CD4-positive, alpha-beta T cell (primary cell): ENCODE measurements at regions not wholly inside any gene's neighbourhood (a gene's known extent, or its start where the extent isn't known, plus 50 kb on each side); places are given as distances from the start of the nearest gene placed in this dataset.
"Not testable (repeated sequence)": the region's sequence is repeated elsewhere in the genome, so short reads cannot be mapped to it uniquely, and the experiment has no call there.

Source experiments
- ATAC-seq: fragments of 200-7000 bp; cut with Tn5 transposase; one replicate; pipeline ENCODE4 v1.10.0; 2022; ENCODE audit warnings: mild to moderate bottlenecking; ENCODE audit not compliant: poor library complexity
- CTCF ChIA-PET: fragments of 350-600 bp; sonication (Branson Sonifier 250); formaldehyde crosslinking; loops from one replicate; lab custom pipeline; 2021; ENCODE audit warnings: antibody characterized with exemption, inconsistent platforms; lab: Charles Lee
- POLR2A ChIA-PET: fragments of 350-600 bp; sonication (Branson Sonifier 250); formaldehyde crosslinking; loops from one replicate; lab custom pipeline; 2021; ENCODE audit warnings: antibody characterized with exemption, inconsistent platforms; lab: Charles Lee
- DNase-seq, 14 experiments: peaks; one replicate each; pipeline ENCODE4 v3.0.0-alpha.2; 2013 to 2020; ENCODE audit warnings: mixed read lengths in 2 of 14
- H3K27ac ChIP-seq, 2 donors: one replicate each; pipeline versions ENCODE4 v1.5.1 to v1.7.0; 2013; ENCODE audit warnings: low read length in 2 of 2, low read depth in 1 of 2, mild to moderate bottlenecking in 1 of 2
- H3K27me3 ChIP-seq, 2 experiments: 1 replicate in 1 of 2; 2 replicates in 1 of 2; pipeline versions ENCODE4 v1.6.1 to v1.7.0; 2013; ENCODE audit warnings: low read length in 2 of 2, control low read depth in 1 of 2, mild to moderate bottlenecking in 1 of 2, moderate library complexity in 1 of 2; ENCODE audit not compliant: insufficient read depth in 2 of 2, control insufficient read depth in 1 of 2
- H3K36me3 ChIP-seq: one replicate; pipeline ENCODE4 v1.6.1; 2013; ENCODE audit warnings: low read length, control low read depth; ENCODE audit not compliant: insufficient read depth
- H3K4me1 ChIP-seq: one replicate; pipeline ENCODE4 v1.6.1; 2013; ENCODE audit warnings: low read length, control low read depth; ENCODE audit not compliant: insufficient read depth
- H3K4me3 ChIP-seq: one replicate; pipeline ENCODE4 v1.5.1; 2013; ENCODE audit warnings: mild to moderate bottlenecking, low read length, moderate library complexity
- H3K9me3 ChIP-seq, 2 experiments: 1 replicate in 1 of 2; 2 replicates in 1 of 2; pipeline versions ENCODE4 v1.6.1 to v1.7.0; 2013; ENCODE audit warnings: low read length in 2 of 2, mild to moderate bottlenecking in 2 of 2, control low read depth in 1 of 2, moderate library complexity in 1 of 2; ENCODE audit not compliant: control insufficient read depth in 1 of 2, insufficient read depth in 1 of 2
- H3K27ac Mint-ChIP-seq: one replicate; pipeline ENCODE4 v1.8.0; 2020; ENCODE audit warnings: mixed read lengths
- H3K27me3 Mint-ChIP-seq: one replicate; pipeline ENCODE4 v1.8.0; 2021; ENCODE audit warnings: mixed read lengths
- H3K36me3 Mint-ChIP-seq: one replicate; pipeline ENCODE4 v1.8.0; 2021; ENCODE audit warnings: low read depth, mixed read lengths
- H3K4me1 Mint-ChIP-seq: one replicate; pipeline ENCODE4 v1.8.0; 2021; ENCODE audit warnings: low read depth, mixed read lengths
- H3K4me3 Mint-ChIP-seq: one replicate; pipeline ENCODE4 v1.8.0; 2020; ENCODE audit warnings: mild to moderate bottlenecking, mixed read lengths
- H3K9me3 Mint-ChIP-seq: one replicate; pipeline ENCODE4 v1.8.0; 2020; ENCODE audit warnings: mixed read lengths
- CTCF ChIP-seq: fragments of 200-600 bp; IDR thresholded peaks from one replicate; pipeline ENCODE4 v1.8.0; 2022; ENCODE audit warnings: antibody characterized with exemption, mild to moderate bottlenecking
- intact Hi-C, 2 experiments: fragments of 100-400 bp; cut with DNase I in 1 of 2; cut with micrococcal nuclease in 1 of 2; formaldehyde crosslinking; loops; one replicate each; pipeline versions ENCODE4 v1.15.1 to v1.9.0; 2023 to 2025; cut with DNase I, micrococcal nuclease

GRCh38 chr4:3904264-3904955 lies 138.2 kb downstream of the ADRA2C start:
- H3K36me3 ChIP-seq, H3K27ac Mint-ChIP-seq, H3K36me3 Mint-ChIP-seq, intact Hi-C loops, H3K4me3 ChIP-seq, H3K27me3 ChIP-seq, DNase-seq, H3K4me1 ChIP-seq, CTCF ChIA-PET, H3K9me3 ChIP-seq, ATAC-seq, H3K4me1 Mint-ChIP-seq, POLR2A ChIA-PET, H3K9me3 Mint-ChIP-seq, H3K27ac ChIP-seq, H3K4me3 Mint-ChIP-seq: not testable (repeated sequence)
- peaks cover 27% of the 10 kb centered on the region for H3K27me3 Mint-ChIP-seq

DNA sequence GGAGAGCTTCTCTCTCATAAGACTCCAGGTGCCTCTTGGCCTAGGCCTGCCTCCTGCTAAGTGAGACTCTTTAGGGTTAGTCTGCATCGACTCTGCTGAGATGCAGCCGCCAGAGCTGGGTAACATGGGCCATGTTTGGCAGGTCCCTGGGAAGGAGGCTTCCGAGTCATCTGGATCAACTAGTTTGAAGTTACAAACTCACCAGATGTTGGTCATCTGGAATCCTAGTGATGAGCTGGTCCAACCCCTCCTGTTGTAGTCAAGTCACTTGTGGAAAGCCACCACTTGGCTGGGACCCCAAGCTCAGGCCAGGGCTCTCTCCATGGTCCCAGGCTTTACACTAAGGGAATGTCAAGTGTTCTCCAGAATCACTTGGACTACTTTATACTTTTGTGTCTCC lies 143.4 kb downstream of the ADRA2C start:
- H3K4me1 Mint-ChIP-seq, ATAC-seq, H3K27ac ChIP-seq, CTCF ChIA-PET, H3K4me3 ChIP-seq, H3K27ac Mint-ChIP-seq, H3K4me1 ChIP-seq, POLR2A ChIA-PET, DNase-seq, H3K9me3 Mint-ChIP-seq, intact Hi-C loops, H3K9me3 ChIP-seq, H3K36me3 Mint-ChIP-seq, H3K36me3 ChIP-seq, H3K4me3 Mint-ChIP-seq, H3K27me3 ChIP-seq: not testable (repeated sequence)
- peaks cover 17% of the 10 kb centered on the region for H3K27me3 Mint-ChIP-seq

DNA sequence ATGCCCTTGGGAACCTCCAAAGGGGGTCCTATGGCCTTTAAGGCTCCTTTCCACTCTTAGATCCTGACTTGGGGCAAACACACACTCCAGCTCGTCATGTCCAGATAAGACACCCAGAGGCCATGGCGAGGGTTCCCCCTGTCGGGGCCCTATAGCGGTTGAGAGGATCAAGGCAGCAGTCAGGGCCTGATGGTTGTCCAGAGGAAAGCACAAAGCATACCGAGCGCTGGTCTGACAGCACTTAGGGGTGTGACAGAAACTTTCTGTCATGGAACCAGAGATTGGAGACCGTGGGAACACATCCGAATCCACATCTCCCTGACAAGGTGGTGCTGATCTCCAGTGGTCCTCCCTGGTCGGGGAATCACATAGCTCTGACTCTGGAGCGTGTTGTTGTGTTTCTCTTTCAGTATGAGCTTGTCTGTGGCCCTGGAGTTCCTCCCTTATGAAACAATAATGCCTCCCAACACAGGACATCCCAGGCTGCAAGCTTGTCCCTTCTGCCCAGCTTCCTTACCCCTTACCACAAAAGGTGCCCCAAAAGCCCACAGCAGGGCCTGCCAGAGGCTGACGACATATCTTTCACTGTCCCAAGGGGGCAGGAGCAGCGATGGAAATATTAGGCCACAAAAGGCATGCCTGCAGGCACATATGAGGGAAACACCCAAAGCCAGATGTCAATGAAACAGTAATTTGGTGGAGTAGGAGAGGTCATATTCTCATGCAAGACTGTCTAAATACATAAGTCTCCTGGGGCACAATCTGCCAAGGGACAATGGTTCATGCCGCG lies 144.2 kb downstream of the ADRA2C start:
- CTCF ChIA-PET, result not testable (repeated sequence)

DNA sequence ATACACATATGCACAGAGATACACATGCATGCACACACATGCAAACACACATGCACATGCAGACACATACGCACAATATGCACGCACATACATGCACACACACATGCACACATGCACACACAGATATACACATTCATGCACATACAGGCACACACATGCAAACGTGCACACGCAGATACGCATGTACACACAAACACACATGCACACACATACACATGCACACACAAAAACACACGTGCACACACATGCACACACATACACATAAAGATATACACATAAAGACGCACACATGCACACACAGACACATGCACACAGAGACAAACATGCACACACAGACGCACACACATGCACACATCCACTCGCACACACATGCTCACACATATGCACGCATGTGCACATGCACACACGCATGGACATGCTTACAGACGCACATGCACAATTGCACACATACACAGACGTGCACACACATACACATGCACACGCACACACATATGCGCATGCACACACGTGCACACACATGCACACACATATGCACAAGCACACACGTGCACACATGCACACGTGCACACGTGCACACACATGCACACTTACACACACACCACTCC lies 145.2 kb downstream of the ADRA2C start:
- H3K4me1 ChIP-seq, result no peaks in the 10 kb centered on the region
- no peak overlapping the region for H3K4me3 ChIP-seq
- POLR2A ChIA-PET, result no interaction called here
- CTCF ChIA-PET, result no interaction called here
- H3K27me3 Mint-ChIP-seq, result peaks cover 15% of the 10 kb centered on the region
- no peaks in the 10 kb centered on the region for H3K9me3 ChIP-seq
- no peaks in the 10 kb centered on the region for H3K36me3 ChIP-seq
- no peaks in the 10 kb centered on the region for H3K36me3 Mint-ChIP-seq
- intact Hi-C loops, result no loop called here
- no peaks in the 10 kb centered on the region for H3K4me1 Mint-ChIP-seq
- no peak overlapping the region for H3K27ac ChIP-seq
- TF ChIP-seq CTCF, result no peak
- H3K9me3 Mint-ChIP-seq, result no peaks in the 10 kb centered on the region
- H3K4me3 Mint-ChIP-seq, result no peak overlapping the region
- no peaks in the 10 kb centered on the region for H3K27me3 ChIP-seq
- no peak for DNase-seq
- no peak for ATAC-seq
- no peak overlapping the region for H3K27ac Mint-ChIP-seq

More for the DNA sequence above, 144.2 kb downstream of the ADRA2C start:
- H3K4me1 ChIP-seq, intact Hi-C loops, H3K27ac Mint-ChIP-seq, ATAC-seq, H3K36me3 ChIP-seq, POLR2A ChIA-PET, H3K27ac ChIP-seq, H3K9me3 Mint-ChIP-seq, DNase-seq, H3K9me3 ChIP-seq, H3K27me3 ChIP-seq, H3K36me3 Mint-ChIP-seq, H3K4me3 ChIP-seq, H3K4me3 Mint-ChIP-seq, H3K4me1 Mint-ChIP-seq: not testable (repeated sequence)
- H3K27me3 Mint-ChIP-seq, result peaks cover 15% of the 10 kb centered on the region

DNA sequence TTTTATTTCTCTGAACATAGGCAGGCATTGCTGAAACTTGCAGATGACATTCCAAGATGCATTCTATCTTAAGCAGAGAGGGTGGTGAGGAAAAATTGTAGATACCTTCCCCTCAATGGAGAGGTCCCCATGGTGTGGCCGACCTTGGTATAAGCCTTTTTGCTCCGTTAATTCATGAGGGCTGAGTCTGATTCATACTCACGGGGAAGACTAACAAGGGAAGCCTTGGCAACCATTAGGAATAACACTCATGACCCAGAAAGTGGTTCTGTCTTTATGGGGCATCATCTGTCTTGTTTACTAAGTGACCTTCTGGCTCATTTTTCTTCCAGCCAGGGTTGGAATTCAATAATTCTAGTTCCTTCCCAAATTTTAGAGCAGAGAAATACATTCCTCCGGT lies 148.3 kb downstream of the ADRA2C start:
- H3K27ac Mint-ChIP-seq, intact Hi-C loops, POLR2A ChIA-PET, H3K4me1 Mint-ChIP-seq, H3K9me3 Mint-ChIP-seq, ATAC-seq, H3K4me1 ChIP-seq, CTCF ChIA-PET, H3K27me3 ChIP-seq, H3K36me3 Mint-ChIP-seq, H3K27ac ChIP-seq, H3K36me3 ChIP-seq, H3K4me3 ChIP-seq, DNase-seq, H3K9me3 ChIP-seq, H3K4me3 Mint-ChIP-seq: not testable (repeated sequence)
- peaks cover 28% of the 10 kb centered on the region for H3K27me3 Mint-ChIP-seq

DNA sequence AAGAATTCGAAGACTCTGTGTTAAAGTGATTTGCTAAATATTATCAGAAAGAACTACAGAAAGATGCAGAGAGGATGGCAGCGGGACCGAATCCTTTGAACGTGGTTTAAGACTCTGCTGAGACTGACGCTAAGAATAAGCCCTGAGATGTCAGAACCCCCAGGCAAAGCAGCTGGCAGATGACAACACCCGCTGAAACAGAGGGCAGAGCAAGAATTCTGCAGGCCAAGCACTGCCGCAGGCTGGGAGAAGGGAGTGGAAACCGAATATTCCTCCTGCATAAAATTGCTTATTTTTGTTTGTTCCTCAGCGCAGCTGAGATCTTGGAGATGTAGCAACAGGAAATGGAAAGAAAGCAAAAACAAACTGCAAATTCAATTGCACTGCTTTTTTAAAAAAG lies 153.3 kb downstream of the ADRA2C start:
- DNase-seq, H3K4me1 ChIP-seq, H3K27me3 ChIP-seq, H3K36me3 Mint-ChIP-seq, intact Hi-C loops, H3K4me3 Mint-ChIP-seq, H3K36me3 ChIP-seq, H3K4me3 ChIP-seq, H3K9me3 Mint-ChIP-seq, H3K27ac ChIP-seq, POLR2A ChIA-PET, H3K9me3 ChIP-seq, H3K27ac Mint-ChIP-seq, CTCF ChIA-PET, H3K4me1 Mint-ChIP-seq, ATAC-seq: not testable (repeated sequence)
- peaks cover 27% of the 10 kb centered on the region for H3K27me3 Mint-ChIP-seq
